Lower leg skin (tissue), 3 donors: ENCODE measurements at regions not wholly inside any gene's neighbourhood (a gene's known extent, or its start where the extent isn't known, plus 50 kb on each side); places are given as distances from the start of the nearest gene placed in this dataset.

Source experiments
- POLR2A ChIP-seq, 2 donors: fragments of 450-650 bp; IDR thresholded peaks; one replicate each; pipeline ENCODE4 v1.6.1; 2016 to 2017; ENCODE audit warnings: antibody characterized with exemption in 2 of 2, mild to moderate bottlenecking in 1 of 2, moderate library complexity in 1 of 2
- TF ChIP-seq, protein P1 (sequence below), 3 donors: fragments of 450-650 bp; IDR thresholded peaks; one replicate each; pipeline ENCODE4 v1.5.1; 2016; ENCODE audit warnings: antibody characterized with exemption in 3 of 3, mild to moderate bottlenecking in 3 of 3, moderate library complexity in 2 of 3

DNA sequence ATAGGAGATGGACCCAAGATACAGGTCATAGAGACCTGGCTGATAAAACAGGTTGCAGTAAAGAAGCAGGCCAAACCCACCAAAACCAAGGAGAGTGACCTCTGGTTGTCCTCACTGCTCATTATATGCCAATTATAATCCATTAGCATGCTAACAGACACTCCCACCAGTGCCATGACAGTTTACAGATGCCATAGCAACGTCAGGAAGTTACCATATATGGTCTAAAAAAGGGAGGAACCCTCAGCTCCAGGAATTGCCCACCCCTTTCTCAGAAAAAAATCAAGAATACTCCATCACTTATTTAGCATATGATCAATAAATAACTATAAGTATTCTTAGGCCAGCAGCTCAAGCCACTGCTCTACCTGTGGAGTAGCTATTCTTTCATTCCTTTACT is 574.7 kb upstream of the ID2 start:
- TF ChIP-seq, protein P1, sequence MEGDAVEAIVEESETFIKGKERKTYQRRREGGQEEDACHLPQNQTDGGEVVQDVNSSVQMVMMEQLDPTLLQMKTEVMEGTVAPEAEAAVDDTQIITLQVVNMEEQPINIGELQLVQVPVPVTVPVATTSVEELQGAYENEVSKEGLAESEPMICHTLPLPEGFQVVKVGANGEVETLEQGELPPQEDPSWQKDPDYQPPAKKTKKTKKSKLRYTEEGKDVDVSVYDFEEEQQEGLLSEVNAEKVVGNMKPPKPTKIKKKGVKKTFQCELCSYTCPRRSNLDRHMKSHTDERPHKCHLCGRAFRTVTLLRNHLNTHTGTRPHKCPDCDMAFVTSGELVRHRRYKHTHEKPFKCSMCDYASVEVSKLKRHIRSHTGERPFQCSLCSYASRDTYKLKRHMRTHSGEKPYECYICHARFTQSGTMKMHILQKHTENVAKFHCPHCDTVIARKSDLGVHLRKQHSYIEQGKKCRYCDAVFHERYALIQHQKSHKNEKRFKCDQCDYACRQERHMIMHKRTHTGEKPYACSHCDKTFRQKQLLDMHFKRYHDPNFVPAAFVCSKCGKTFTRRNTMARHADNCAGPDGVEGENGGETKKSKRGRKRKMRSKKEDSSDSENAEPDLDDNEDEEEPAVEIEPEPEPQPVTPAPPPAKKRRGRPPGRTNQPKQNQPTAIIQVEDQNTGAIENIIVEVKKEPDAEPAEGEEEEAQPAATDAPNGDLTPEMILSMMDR (IDR thresholded peaks at IDR 0.05), result no peak
- TF ChIP-seq POLR2A (IDR thresholded peaks at IDR 0.05), result no peak
